WTC11 (cell line): ENCODE measurements at regions not wholly inside any gene's neighbourhood (a gene's known extent, or its start where the extent isn't known, plus 50 kb on each side); places are given as distances from the start of the nearest gene placed in this dataset.
"Not testable (repeated sequence)": the region's sequence is repeated elsewhere in the genome, so short reads cannot be mapped to it uniquely, and the experiment has no call there.

ENCODE experiments used
- ATF2 ChIP-seq: sonication (generic); formaldehyde crosslinking; IDR thresholded peaks from 2 replicates; pipeline ENCODE4 v1.8.1; 2022; ENCODE audit warnings: low read depth, missing genetic modification reagents, borderline replicate concordance
- CTCF ChIP-seq: fragments of 200-600 bp; IDR thresholded peaks from 2 replicates; pipeline ENCODE4 v1.8.0; 2022; ENCODE audit warnings: antibody characterized with exemption
- MAX ChIP-seq: sonication (generic); formaldehyde crosslinking; IDR thresholded peaks from 2 replicates; pipeline ENCODE4 v1.8.0; 2022; ENCODE audit warnings: mild to moderate bottlenecking, missing genetic modification reagents
- MXD4 ChIP-seq: fragments of 250-450 bp; sonication (Bioruptor Pico); IDR thresholded peaks from 2 replicates; pipeline ENCODE4 v1.8.0; 2021; ENCODE audit warnings: mild to moderate bottlenecking, moderate library complexity, borderline replicate concordance
- MYBL2 ChIP-seq: sonication (generic); formaldehyde crosslinking; IDR thresholded peaks from 2 replicates; pipeline ENCODE4 v1.8.1; 2023; ENCODE audit warnings: mild to moderate bottlenecking, moderate library complexity, missing genetic modification reagents
- PREB ChIP-seq: sonication (generic); formaldehyde crosslinking; IDR thresholded peaks from 2 replicates; pipeline ENCODE4 v1.8.1; 2022; ENCODE audit warnings: mild to moderate bottlenecking, missing genetic modification reagents, moderate library complexity, borderline replicate concordance
- PRRX2 ChIP-seq: fragments of 250-450 bp; sonication (Bioruptor Pico); IDR thresholded peaks from 2 replicates; pipeline ENCODE4 v1.8.0; 2021; ENCODE audit warnings: mild to moderate bottlenecking
- SP1 ChIP-seq: sonication (generic); formaldehyde crosslinking; conservative IDR thresholded peaks from 2 replicates; pipeline ENCODE4 v1.8.1; 2022; ENCODE audit warnings: missing genetic modification reagents

- TF ChIP-seq ATF2 (CRISPR knock-in tag); MXD4 (CRISPR knock-in tag); PREB (CRISPR knock-in tag); PRRX2; CTCF; MAX; MYBL2; SP1: not testable (repeated sequence)
Observed at GRCh38 chr4:54409270-54409817, 180.3 kb downstream of the PDGFRA start.
